SHP77 (cell line): ENCODE measurements at regions not wholly inside any gene's neighbourhood (a gene's known extent, or its start where the extent isn't known, plus 50 kb on each side); places are given as distances from the start of the nearest gene placed in this dataset.

Source experiments
- DNase-seq, 2 experiments: peaks; one replicate each; lab custom pipeline; 2025; lab: John Stamatoyannopoulos, UW

DNA sequence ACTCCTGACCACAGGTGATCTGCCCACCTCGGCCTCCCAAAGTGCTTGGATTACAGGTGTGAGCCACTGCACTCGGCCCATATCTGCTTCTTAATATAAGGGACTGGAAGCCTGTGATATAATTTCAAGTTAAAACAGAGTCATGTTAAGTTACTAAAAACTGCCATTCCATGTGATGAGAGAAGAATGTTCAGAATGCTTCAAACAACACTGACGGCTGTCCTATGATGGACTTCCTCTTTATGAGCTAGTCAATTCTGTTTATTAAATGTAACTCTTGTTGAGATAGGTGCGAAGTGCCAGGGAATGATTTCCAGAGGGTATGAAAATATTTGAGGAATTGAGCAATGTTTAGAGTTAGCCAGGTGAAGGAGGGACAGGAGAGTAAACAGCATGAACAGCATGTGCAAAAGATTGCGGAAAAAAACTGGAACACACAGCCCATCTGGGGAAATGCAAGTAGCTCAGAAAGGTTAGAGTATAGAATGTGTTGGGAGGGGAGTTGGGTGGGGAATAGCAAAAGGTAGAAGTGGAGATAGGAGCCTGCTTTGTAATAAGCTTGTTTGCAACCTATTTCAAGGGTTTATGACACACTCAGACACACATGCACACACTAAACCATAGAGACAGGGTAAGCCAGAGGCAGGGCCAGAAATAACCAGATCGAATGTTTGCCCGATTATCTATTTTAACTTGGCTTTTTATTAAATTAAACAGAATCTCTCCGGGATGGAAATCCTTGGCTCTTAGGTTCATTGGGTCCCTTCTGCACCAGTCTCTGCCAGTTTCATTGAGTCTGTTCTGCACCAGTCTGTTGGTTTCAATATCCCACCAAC, 135.6 kb upstream of the COX10 start:
- DNase-seq, result no peak

DNA sequence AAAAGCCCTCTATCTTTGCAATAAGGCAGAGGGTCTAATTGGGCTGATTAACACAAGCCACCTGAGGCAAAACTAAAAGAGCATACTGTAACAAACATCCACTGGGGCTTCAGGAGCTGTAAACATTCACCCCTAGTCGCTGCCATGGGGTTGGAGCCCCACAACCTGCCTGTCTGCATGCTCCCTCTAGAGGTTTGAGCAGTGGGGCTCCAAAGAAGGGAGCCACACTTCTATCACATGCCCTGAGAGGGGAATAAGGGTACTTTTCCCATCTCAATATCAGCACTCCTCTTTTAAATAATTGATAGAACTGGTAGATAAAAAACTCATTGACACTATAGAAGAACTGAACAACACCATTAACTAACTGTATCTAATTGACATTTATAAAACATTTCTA, 130.1 kb upstream of the COX10 start:
- DNase-seq, result no peak

GRCh38 chr17:13940858-13941665, 128.2 kb upstream of the COX10 start:
- DNase-seq, result no peak

DNA sequence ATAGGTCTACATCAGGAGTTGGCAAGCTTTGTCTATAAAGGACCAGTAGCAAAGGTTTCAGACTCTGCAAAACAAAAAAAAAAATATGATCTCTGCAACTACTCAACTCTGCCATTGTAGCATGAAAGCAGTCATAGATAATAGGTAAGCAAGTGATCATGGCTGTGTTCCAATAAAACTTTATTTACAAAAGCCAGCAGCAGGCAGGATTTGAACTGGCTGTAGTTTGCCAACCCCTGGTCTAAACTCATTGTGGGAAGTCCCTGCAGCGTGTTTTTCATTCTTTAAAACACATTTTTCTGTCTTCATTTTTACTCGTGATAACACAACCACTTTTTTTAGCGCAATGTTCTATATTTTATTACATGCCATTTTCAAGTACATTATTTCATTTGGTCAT, 127.5 kb upstream of the COX10 start:
- DNase-seq, result no peak

GRCh38 chr17:13943909-13944308, 125.4 kb upstream of the COX10 start:
- no peak for DNase-seq

- DNase-seq, result no peak
Observed at GRCh38 chr17:13947499-13947898, 121.8 kb upstream of the COX10 start.

- peak in 1 of 2 experiments; percentile 24 for DNase-seq
Observed at GRCh38 chr17:13952009-13952750, 117.1 kb upstream of the COX10 start.

GRCh38 chr17:13953841-13954240, 115.5 kb upstream of the COX10 start:
- DNase-seq, result no peak

DNA sequence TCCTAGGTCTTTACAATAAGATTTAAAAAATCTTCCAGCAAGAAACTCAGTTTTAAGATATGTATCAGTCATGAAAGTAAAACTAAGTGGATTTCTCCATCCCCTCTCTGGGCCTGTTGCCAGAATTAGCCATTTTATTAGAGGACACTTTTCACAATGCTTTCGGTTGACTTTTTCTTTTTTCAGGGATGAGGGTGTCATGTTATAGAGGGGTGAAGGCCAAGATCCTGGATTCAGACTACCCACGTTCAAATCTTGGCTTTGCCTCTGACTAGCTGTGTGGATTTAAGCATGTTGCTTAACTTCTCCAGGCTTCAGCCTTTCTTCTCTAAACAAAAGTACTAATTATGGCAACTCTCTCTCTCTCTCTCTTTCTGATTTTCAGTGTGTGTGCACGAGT, 111.7 kb upstream of the COX10 start:
- DNase-seq, result no peak

DNA sequence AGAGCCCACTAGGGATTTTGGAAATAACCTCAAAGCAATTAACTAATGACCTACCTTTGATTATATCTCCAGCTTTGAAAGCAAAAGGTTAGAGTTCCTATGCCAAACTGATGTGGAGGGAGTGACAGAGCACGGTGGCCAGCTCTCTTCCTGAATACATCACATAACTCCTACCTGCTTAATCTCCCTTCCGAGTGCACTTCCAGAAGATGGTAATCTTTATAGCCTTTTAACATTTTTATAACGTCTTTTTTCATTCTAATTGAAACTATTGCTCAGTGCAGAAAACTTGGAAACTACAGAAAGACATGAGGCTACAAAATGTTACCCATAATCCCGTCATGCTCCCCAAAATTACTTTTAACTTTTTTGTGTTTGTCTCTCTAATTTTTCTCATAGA, 110.5 kb upstream of the COX10 start:
- no peak for DNase-seq

DNA sequence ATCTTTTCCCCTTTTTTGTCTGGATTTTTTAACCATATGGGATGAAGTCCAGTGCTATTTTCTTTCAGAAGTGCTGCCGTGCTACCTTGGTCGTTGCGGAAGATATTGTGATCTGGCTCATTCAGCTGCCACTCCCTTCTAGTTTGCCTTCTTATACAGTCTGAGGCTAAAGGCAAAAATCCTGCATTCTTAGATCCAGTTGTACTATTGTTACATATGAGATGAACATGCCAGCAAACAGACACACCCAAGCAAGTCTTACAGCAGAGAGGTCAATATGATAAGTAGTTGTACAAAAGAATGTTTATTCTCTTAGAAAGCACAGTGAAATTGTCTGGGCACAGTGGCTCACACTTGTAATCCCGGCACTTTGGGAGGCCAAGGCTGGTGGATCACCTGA, 108.0 kb upstream of the COX10 start:
- DNase-seq, result no peak

GRCh38 chr17:13962716-13963240, 106.5 kb upstream of the COX10 start:
- DNase-seq, result no peak

DNA sequence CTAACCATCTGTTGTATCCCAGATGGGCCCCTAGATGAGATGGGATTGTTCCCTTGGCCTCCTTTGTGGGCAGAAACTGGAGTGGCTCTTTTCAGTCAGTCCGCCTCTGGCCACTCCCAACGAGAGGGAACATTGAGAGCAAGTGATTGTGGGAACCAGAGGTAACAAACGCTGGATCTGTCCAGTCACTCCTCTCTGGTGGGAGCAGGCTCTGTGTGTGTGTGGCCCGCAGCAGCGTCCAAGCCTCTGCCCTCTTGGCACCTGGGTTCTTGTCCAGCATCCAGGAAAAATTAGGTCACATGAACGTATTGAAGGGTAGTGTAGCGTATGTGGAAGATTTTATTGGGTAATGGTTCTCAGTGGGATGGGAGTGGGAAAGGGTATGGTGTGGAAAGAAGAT, 101.9 kb upstream of the COX10 start:
- no peak for DNase-seq

GRCh38 chr17:13970531-13970930, 98.8 kb upstream of the COX10 start:
- no peak for DNase-seq

DNA sequence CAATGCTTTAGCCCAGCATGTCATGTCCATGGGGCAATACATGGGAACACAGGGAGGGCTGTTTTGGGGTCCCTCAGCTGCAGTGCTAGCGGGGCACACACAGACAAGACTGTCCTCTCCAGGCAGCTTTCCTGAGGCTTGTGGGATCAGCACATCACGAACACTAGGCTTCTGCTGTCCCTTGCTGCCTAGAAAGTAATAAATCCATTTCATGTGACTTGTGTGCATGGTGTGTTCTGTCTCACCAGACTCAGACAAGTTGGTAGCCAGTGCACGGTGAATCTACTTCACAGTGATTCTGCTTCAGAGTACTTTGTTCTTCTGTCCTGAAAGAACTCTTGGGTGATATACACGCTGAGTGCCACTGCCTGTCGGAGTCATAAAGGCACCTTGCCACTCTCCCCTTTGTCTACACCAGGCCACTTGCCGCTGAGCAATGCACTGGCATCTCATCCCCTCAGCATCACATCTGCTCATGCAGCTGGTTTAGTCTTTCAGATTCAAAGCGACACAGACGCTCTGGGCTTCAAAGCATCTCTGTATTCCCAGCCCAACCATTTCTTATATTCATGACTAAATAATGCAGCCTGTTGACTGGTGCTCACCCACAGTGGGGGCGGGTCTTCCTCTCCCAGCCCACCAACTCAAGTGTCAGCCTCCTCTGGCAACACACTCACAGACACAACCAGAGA, 95.2 kb upstream of the COX10 start:
- DNase-seq, result no peak

DNA sequence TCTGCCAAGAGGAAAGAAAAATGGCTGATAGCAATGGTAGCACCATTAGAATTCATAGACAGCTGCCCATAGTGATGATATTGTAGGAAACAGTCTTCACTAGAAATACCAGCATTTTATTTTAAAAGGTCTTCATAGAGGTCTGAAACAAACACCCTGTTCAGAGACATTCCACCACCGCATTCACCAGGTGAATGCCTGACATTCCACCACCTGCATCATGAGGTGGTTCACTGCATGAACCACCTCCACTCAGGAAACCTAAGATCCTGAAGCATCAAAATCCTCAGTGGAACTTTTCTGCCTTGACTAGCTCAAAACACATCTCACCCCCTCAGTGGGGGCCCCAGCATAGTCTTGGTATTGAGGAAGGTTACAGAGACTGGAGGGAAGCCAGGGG, 91.5 kb upstream of the COX10 start:
- no peak for DNase-seq

DNA sequence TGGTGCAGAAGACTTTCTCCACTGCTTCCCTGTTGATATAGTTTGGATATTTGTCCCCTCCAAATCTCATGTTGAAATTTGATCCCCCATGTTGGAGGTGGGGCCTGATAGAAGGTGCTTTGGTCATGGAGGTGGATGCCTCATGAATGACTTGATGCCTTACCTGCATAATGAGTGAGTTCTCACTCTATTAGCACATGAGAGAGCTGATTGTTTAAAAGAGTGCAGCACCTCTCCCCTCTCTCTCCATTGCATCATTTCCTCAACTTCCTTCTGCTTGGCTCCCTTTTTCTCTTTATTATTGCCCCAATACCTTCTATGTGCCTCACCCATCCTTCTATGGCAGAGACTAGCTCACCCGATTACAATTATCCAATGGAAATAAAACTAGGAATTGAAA, 90.8 kb upstream of the COX10 start:
- no peak for DNase-seq

DNA sequence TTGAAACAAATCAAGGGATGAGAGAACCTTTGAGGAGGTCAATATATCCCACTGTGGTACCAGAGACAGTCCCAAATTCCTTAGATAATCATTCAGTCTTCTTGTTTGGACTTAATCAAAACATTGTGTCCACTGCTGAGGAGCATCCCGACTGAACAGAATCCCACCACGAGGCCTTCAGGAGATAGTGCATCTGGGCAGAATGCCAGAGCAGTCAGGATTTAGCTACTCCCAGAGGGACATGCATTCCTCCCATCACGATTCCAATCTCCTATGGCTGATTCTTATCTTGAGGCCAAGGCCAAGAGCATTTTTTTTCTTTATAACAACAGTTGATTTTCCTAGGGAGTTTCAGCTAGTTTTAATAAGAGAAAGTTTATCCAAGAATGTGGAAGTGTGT, 87.4 kb upstream of the COX10 start:
- no peak for DNase-seq

DNA sequence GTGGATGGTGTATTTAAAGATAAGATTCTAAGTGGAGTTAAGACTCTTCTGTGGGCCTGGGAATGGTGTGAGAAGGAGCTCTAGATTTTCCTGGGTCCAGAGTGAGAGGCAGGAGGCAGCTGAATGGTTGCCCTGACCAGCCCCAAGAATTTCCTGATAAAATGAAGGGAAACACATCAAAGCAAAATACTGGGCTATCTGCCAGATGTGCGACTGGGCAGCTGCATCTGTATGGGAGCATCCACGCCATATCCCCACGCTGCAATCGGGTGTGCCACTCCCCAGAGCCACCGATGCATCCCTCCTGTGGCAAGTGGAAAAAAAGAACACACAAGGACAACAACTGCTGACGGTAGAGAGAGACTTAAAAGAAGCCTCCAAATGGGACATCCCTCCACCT, 84.3 kb upstream of the COX10 start:
- no peak for DNase-seq

DNA sequence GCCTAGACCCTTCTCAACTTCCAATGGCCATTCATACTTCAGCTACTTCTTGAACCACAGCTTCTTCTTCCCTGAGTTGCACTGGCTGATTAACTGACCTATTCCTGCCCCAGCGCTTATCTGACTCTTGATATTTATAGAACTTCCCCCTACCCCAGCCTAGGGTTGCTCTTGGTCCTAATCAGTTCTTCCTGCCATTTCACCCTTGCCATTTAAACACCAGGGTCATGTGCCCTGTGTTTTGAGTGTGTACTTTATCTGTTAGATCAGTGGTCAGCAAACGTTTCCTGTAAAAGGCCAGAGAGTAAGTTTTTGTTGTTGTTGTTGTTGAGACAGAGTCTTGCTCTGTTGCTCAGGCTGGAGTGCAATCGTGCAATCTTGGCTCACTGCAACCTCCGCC, 82.4 kb upstream of the COX10 start:
- DNase-seq, result no peak

DNA sequence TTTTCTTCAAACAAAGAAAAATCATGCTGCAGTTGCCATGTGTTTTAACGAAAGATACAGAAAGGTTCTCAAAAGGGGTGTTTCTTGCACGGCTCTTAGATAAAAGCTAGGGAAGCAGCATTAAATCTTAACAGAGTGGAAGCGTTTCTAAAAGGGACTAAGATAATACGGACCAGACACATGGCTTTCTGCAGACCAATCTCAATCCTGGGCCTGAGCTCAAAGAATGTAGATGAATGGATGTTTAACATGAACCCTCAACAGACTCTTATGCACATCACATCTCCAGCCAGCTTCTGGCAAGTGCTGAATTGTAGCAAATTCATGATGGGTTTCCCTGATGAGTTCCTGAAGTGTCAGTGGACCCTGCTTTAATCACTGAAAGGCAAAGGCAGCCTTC, 80.2 kb upstream of the COX10 start:
- no peak for DNase-seq

DNA sequence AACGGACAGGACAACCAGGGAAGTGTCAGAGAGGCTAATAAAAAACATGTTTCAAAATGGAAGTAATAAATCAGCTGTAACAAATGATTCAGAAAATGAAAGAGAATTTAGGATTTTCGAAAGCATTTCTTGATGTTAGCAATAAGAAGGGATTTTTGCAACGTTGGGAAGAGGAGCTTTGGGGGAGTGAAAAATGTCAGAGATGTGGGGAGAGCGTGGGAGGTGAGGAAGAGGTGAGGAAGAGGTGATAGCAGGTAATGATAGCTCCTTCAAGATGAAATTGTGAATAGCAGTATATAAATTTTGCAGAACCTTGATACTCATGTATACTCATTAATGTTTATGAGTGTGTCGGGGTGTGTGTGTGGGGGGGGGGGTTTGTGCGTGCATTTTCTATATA, 76.2 kb upstream of the COX10 start:
- no peak for DNase-seq
